SK-N-MC (cell line): ENCODE measurements at regions not wholly inside any gene's neighbourhood (a gene's known extent, or its start where the extent isn't known, plus 50 kb on each side); places are given as distances from the start of the nearest gene placed in this dataset.

Source experiments
- DNase-seq: peaks from one replicate; pipeline ENCODE4 v3.0.0-alpha.2; 2011; ENCODE audit warnings: low read depth, low spot score
- H3K27ac ChIP-seq: fragments of 200-600 bp; sonication (generic); 2 replicates; pipeline ENCODE4 v1.5.1; 2016; ENCODE audit warnings: mixed run types
- H3K36me3 ChIP-seq: fragments of 200-600 bp; sonication (generic); 2 replicates; pipeline ENCODE4 v1.6.1; 2017; ENCODE audit warnings: antibody characterized with exemption, low read length, mixed read lengths; ENCODE audit not compliant: insufficient read depth
- H3K4me3 ChIP-seq: fragments of 200-600 bp; sonication (generic); 2 replicates; pipeline ENCODE4 v1.5.1; 2016
- H3K9ac ChIP-seq: fragments of 200-600 bp; sonication (generic); 2 replicates; pipeline ENCODE4 v1.8.0; 2017; ENCODE audit warnings: mixed run types, mixed read lengths; ENCODE audit not compliant: insufficient read length
- H3K9me3 ChIP-seq: fragments of 200-600 bp; sonication (generic); 2 replicates; pipeline ENCODE4 v1.6.1; 2017; ENCODE audit warnings: low read depth, mild to moderate bottlenecking, antibody characterized with exemption, low read length, moderate library complexity, mixed read lengths
- EZH2 ChIP-seq: fragments of 200-600 bp; sonication (generic); IDR thresholded peaks from one replicate; pipeline ENCODE4 v1.6.1; 2017; ENCODE audit warnings: antibody characterized with exemption
- FOXP2 ChIP-seq: optimal IDR thresholded peaks from 2 replicates; pipeline ENCODE3; 2011; ENCODE audit warnings: mild to moderate bottlenecking, moderate library complexity; ENCODE audit not compliant: insufficient read depth; ENCODE audit errors: extremely low read length, control extremely low read depth
- POLR2AphosphoS5 ChIP-seq: IDR thresholded peaks from 2 replicates; pipeline ENCODE4 v1.6.1; 2012; ENCODE audit warnings: mild to moderate bottlenecking, low read depth, low read length, borderline replicate concordance

DNA sequence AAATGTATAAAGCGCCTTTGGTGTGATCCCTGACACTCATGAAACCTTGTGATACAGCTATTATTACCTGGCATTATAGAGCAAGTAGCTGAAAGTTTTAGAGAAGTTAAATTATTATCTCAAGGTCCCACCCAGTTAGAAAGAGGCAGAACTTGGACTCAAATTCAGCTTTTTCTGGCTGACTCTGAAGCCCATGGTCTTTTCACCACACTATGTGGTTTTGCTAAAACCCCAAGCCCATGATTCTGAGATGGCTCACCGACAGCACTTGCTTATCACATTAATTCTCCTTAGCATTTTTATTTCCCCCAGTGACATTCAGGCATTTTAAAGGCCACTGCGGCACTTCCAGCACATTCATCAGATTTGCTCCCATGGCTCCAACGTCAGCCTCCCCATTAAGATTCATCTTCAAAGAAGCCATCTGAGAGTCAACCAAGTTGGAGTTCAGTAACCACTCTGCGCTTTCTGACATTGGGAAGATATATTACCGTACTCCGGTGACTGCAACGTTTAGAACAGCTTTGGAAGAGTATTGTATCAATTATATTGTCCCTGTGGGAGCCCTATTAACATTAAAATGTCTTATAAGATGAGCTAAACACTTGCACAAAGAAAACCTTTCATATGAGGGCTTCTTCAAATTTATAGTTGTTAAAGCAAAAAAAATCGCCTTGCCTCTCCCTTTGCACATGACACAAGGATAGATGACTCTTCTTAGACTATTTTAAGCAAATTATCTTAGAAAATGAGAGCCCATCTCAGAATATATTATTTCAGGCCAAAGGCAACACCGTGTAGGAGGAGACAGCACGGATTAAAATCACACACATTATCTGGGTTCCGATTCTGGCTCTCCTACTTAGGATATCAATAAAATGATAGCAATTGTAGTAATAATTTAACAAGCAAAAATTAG lies 638.1 kb downstream of the ACTL7B start:
- H3K9me3 ChIP-seq = no peaks in the 10 kb centered on the region
- H3K27ac ChIP-seq = no peak overlapping the region
- no peak overlapping the region for H3K4me3 ChIP-seq
- H3K36me3 ChIP-seq = no peaks in the 10 kb centered on the region
- no peak for DNase-seq
- no peak overlapping the region for H3K9ac ChIP-seq
- TF ChIP-seq EZH2 = no peak
- TF ChIP-seq POLR2AphosphoS5 = no peak
- TF ChIP-seq FOXP2 = no peak

GRCh38 chr9:108213511-108213910 lies 642.3 kb downstream of the ACTL7B start:
- H3K9ac ChIP-seq = no peak overlapping the region
- no peak overlapping the region for H3K27ac ChIP-seq
- H3K4me3 ChIP-seq = no peak overlapping the region
- H3K36me3 ChIP-seq = no peaks in the 10 kb centered on the region
- no peaks in the 10 kb centered on the region for H3K9me3 ChIP-seq
- TF ChIP-seq POLR2AphosphoS5 = no peak
- no peak for TF ChIP-seq EZH2
- TF ChIP-seq FOXP2 = no peak
- DNase-seq = no peak

DNA sequence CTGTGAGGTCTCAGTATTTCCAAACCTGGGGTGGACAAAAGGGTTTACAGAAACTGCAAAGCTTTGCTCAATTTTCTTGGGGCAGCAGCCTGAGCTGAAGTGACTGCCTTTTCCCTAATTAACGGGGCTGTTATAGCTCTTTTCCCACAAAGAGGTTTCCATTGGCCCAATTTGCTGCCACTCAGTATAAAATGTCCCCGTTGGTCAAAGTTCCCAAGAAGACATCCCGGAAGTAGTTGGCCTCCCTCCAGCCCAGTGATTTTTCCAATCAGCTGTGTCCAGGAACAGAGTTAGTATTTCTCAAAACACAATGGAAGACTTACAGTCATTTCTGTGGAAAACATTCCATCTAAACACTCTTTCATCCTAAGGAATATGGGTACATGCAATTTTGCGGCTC lies 643.6 kb downstream of the ACTL7B start:
- Histone ChIP-seq H3K9me3 (no peaks in the 10 kb centered on the region), H3K4me3 (no peak overlapping the region), H3K9ac (no peak overlapping the region), H3K27ac (no peak overlapping the region), H3K36me3 (no peaks in the 10 kb centered on the region)
- no peak for TF ChIP-seq EZH2
- no peak for TF ChIP-seq FOXP2
- TF ChIP-seq POLR2AphosphoS5 = no peak
- no peak for DNase-seq

GRCh38 chr9:108211411-108211955 lies 644.3 kb downstream of the ACTL7B start:
- H3K9me3 ChIP-seq = no peaks in the 10 kb centered on the region
- no peaks in the 10 kb centered on the region for H3K36me3 ChIP-seq
- H3K9ac ChIP-seq = no peak overlapping the region
- H3K4me3 ChIP-seq = no peak overlapping the region
- TF ChIP-seq POLR2AphosphoS5 = no peak
- TF ChIP-seq EZH2 = no peak
- TF ChIP-seq FOXP2 = no peak
- no peak overlapping the region for H3K27ac ChIP-seq
- no peak for DNase-seq

GRCh38 chr9:108209132-108209685 lies 646.6 kb downstream of the ACTL7B start:
- DNase-seq = no peak
- Histone ChIP-seq H3K9me3 (no peaks in the 10 kb centered on the region), H3K27ac (no peak overlapping the region), H3K9ac (no peak overlapping the region), H3K4me3 (no peak overlapping the region), H3K36me3 (no peaks in the 10 kb centered on the region)
- TF ChIP-seq FOXP2 = no peak
- TF ChIP-seq POLR2AphosphoS5 = no peak
- no peak for TF ChIP-seq EZH2

- no peak overlapping the region for H3K27ac ChIP-seq
- no peak overlapping the region for H3K4me3 ChIP-seq
- TF ChIP-seq FOXP2 (no peak), EZH2 (no peak), POLR2AphosphoS5 (no peak)
- no peak for DNase-seq
- no peak overlapping the region for H3K9ac ChIP-seq
- no peaks in the 10 kb centered on the region for H3K9me3 ChIP-seq
- H3K36me3 ChIP-seq = no peaks in the 10 kb centered on the region
Observed at GRCh38 chr9:108207561-108208165, 648.1 kb downstream of the ACTL7B start.

GRCh38 chr9:108205276-108205675 lies 650.5 kb downstream of the ACTL7B start:
- no peaks in the 10 kb centered on the region for H3K36me3 ChIP-seq
- H3K27ac ChIP-seq = no peak overlapping the region
- H3K4me3 ChIP-seq = no peak overlapping the region
- no peaks in the 10 kb centered on the region for H3K9me3 ChIP-seq
- TF ChIP-seq EZH2 (no peak), POLR2AphosphoS5 (no peak), FOXP2 (no peak)
- no peak overlapping the region for H3K9ac ChIP-seq
- no peak for DNase-seq

DNA sequence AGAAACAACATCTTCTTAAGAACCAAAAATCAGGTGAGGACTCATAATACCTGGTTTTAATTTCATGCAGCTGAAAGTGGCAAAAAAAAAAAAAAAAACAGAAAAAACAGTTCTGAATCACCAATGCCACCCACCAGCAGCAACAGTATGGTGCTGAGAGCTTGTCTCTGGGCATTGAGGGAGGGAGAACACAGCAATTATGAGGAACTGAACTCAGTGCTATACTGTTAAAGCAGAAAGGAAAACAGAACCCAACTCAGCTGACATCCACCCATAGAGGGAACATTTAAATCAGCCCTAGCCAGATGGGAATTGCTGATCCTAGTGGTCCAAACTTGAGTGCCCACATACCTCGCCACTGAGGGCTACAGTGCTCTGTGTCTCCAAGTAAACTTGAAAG lies 657.9 kb downstream of the ACTL7B start:
- no peak for TF ChIP-seq EZH2
- no peak for TF ChIP-seq FOXP2
- no peak for TF ChIP-seq POLR2AphosphoS5
- Histone ChIP-seq H3K36me3 (no peaks in the 10 kb centered on the region), H3K27ac (no peak overlapping the region), H3K9me3 (no peaks in the 10 kb centered on the region), H3K4me3 (no peak overlapping the region), H3K9ac (no peak overlapping the region)
- no peak for DNase-seq
